Testis (tissue), 2 donors: ENCODE measurements at regions not wholly inside any gene's neighbourhood (a gene's known extent, or its start where the extent isn't known, plus 50 kb on each side); places are given as distances from the start of the nearest gene placed in this dataset.
A peak's percentile ranks its signal among the peaks of the same experiment; 100 is the strongest.

Experiments used
- DNase-seq: peaks from one replicate; pipeline ENCODE4 v3.0.0-alpha.2; 2019
- H3K27ac ChIP-seq, 2 donors: fragments of 200-600 bp; sonication (generic); one replicate each; pipeline ENCODE4 v1.5.1; 2019
- H3K27me3 ChIP-seq: fragments of 200-600 bp; sonication (generic); one replicate; pipeline ENCODE4 v1.5.1; 2019
- H3K36me3 ChIP-seq: fragments of 200-600 bp; sonication (generic); one replicate; pipeline ENCODE4 v1.5.1; 2017; ENCODE audit warnings: low read depth; ENCODE audit errors: missing control alignments
- H3K4me1 ChIP-seq: fragments of 200-600 bp; sonication (generic); one replicate; pipeline ENCODE4 v1.5.1; 2019
- H3K4me3 ChIP-seq, 2 donors: fragments of 200-600 bp; sonication (generic); one replicate each; pipeline ENCODE4 v1.5.1; 2017 to 2019
- H3K9me3 ChIP-seq: fragments of 200-600 bp; sonication (generic); one replicate; pipeline ENCODE4 v1.5.1; 2017
- CTCF ChIP-seq, 3 experiments: fragments of 450-650 bp in 2 of 3; fragments of 200-600 bp in 1 of 3; sonication (generic) in 1 of 3; IDR thresholded peaks; one replicate each; pipeline ENCODE4 v1.5.1; 2016 to 2019; ENCODE audit warnings: antibody characterized with exemption in 3 of 3, mild to moderate bottlenecking in 2 of 3, moderate library complexity in 1 of 3
- POLR2A ChIP-seq: fragments of 450-650 bp; IDR thresholded peaks from one replicate; pipeline ENCODE4 v1.6.1; 2017; ENCODE audit warnings: antibody characterized with exemption, mild to moderate bottlenecking, moderate library complexity
- WGBS, 2 donors: methylation state at CpG; one replicate each; pipeline ENCODE4 v1.1.5; 2018; 5-methylcytosine and 5-hydroxymethylcytosine counted together
- intact Hi-C: fragments of 100-400 bp; cut with DNase I; formaldehyde crosslinking; loops from one replicate; pipeline ENCODE4 v1.15.1; 2023; ENCODE audit warnings: low total_unique reads

GRCh38 chr6:53439556-53439955 lies 90.8 kb upstream of the ELOVL5 start:
- TF ChIP-seq CTCF (IDR thresholded peaks at IDR 0.05), result no peak
- TF ChIP-seq POLR2A, result no peak
- H3K4me1 ChIP-seq, result peaks cover 26% of the 10 kb centered on the region
- peak; percentile 20 for DNase-seq

GRCh38 chr6:53437557-53438202 lies 88.9 kb upstream of the ELOVL5 start:
- WGBS, 2 donors, result 63 to 78% methylated on average over 5 of the region's 5 CpGs
- TF ChIP-seq POLR2A, result no peak
- peak; percentile 41 to 61 (median 59) for TF ChIP-seq CTCF (IDR thresholded peaks at IDR 0.05)
- Histone ChIP-seq H3K36me3 (no peaks in the 10 kb centered on the region), H3K9me3 (no peaks in the 10 kb centered on the region), H3K27me3 (no peaks in the 10 kb centered on the region), H3K27ac (peak overlapping the region; percentile 66 to 77), H3K4me1 (peaks cover 26% of the 10 kb centered on the region), H3K4me3 (no peak overlapping the region)
- intact Hi-C loops, result no loop called here
- peak; percentile 55 for DNase-seq

More at GRCh38 chr6:53439556-53439955, 90.8 kb upstream of the ELOVL5 start:
- peak overlapping the region; percentile 31 to 66 for H3K27ac ChIP-seq
- intact Hi-C loops, result no loop called here
- H3K9me3 ChIP-seq, result no peaks in the 10 kb centered on the region
- no peak overlapping the region for H3K4me3 ChIP-seq
- H3K27me3 ChIP-seq, result no peaks in the 10 kb centered on the region
- H3K36me3 ChIP-seq, result no peaks in the 10 kb centered on the region

GRCh38 chr6:53436526-53437303 lies 88.0 kb upstream of the ELOVL5 start:
- Histone ChIP-seq H3K27ac (peak overlapping the region; percentile 54 to 77), H3K9me3 (no peaks in the 10 kb centered on the region), H3K4me1 (peaks cover 26% of the 10 kb centered on the region), H3K36me3 (no peaks in the 10 kb centered on the region), H3K4me3 (no peak overlapping the region), H3K27me3 (no peaks in the 10 kb centered on the region)
- DNase-seq, result peak; percentile 39
- intact Hi-C loops, result no loop called here
- TF ChIP-seq POLR2A, result no peak
- TF ChIP-seq CTCF (IDR thresholded peaks at IDR 0.05), result no peak
- 67 to 69% methylated on average over 7 of the region's 7 CpGs for WGBS, 2 donors

GRCh38 chr6:53433951-53434285 lies 85.2 kb upstream of the ELOVL5 start:
- H3K27me3 ChIP-seq, result no peaks in the 10 kb centered on the region
- intact Hi-C loops, result no loop called here
- H3K4me3 ChIP-seq, result no peak overlapping the region
- TF ChIP-seq CTCF (IDR thresholded peaks at IDR 0.05), result no peak
- no peak for TF ChIP-seq POLR2A
- no peaks in the 10 kb centered on the region for H3K36me3 ChIP-seq
- DNase-seq, result no peak
- H3K27ac ChIP-seq, result no peak overlapping the region
- H3K9me3 ChIP-seq, result no peaks in the 10 kb centered on the region
- WGBS, 2 donors, result 75 to 81% methylated on average over 2 of the region's 2 CpGs
- peaks cover 14% of the 10 kb centered on the region for H3K4me1 ChIP-seq
